ENCODE measurements at regions not wholly inside any gene's neighbourhood (a gene's known extent, or its start where the extent isn't known, plus 50 kb on each side); places are given as distances from the start of the nearest gene placed in this dataset.

DNA sequence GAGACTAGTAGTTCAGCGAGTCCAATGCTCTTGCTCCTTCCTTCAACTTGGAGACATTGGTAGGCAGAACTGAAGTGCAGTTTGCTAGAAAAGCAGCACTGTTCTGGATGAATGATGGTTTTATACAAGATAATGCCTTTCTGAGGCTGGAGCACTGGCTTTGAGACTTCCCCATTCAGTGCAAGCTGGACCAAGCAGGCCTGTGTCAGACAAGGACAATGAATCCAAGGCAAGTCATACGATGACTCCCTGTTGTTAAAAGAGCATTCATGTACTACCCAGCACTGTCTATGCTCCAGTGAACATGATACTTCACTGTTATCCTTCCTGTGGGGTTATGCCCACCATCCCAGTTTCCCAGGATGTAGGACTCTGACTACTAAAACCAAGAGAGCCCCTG, 242.3 kb upstream of the RAG2 start:
- Histone ChIP-seq H3K36me3 (ENCODE audit: control insufficient read depth, insufficient read depth, low read length) (no peaks in the 10 kb centered on the region), H3K4me3 (ENCODE audit: low read depth, low read length) (no peak overlapping the region), H3K27me3 (ENCODE audit: control insufficient read depth, insufficient read depth, low read length) (no peaks in the 10 kb centered on the region), H3K27ac (ENCODE audit: insufficient read depth, low read length, poor library complexity, severe bottlenecking) (no peak overlapping the region), H3K9me3 (ENCODE audit: control insufficient read depth in 2 of 2, low read length in 2 of 2) (no peaks in the 10 kb centered on the region), H3K4me1 (ENCODE audit: control insufficient read depth, insufficient read depth, low read length, poor library complexity, severe bottlenecking) (no peaks in the 10 kb centered on the region)
- Mint-ChIP-seq H3K27me3 (peaks cover 4% of the 10 kb centered on the region), H3K27ac (no peak overlapping the region), H3K36me3 (no peaks in the 10 kb centered on the region), H3K9me3 (peaks cover 0 to 8% (median 4%) of the 10 kb centered on the region in 7 donors), H3K4me3 (no peak overlapping the region), H3K4me1 (no peaks in the 10 kb centered on the region)
- DNase-seq = no peak
- no peak for ATAC-seq (ENCODE audit: low read depth in 2 of 2)

DNA sequence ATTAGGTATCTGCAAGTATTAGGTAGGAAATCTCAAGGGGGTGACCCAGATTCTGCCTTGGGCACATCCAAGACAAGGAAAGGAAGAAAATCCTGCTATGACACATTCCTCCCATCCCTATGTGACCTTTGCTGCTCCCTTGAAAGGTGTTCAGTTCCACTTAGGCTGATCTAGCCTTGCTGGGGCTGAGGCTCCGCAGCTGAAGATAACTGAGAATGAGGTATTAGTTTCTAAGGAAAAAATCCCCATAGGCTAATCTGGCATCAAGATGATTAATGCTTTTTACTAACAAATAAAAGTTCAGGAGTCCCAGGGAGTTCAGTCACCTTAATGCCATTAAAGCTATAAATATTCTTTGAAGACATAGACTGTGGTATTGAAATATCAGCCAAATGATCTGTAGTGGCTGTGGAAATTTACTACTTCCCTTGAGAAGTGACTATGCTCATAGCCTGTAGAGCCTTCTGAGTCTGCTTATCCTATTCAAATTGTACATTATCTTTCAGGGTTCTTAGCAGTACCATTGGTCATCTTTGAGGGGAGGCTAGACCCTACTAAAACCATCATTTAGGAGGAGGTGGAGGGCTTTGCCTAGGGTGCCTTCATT, 239.9 kb upstream of the RAG2 start:
- no peaks in the 10 kb centered on the region for H3K9me3 ChIP-seq (ENCODE audit: control insufficient read depth in 2 of 2, low read length in 2 of 2)
- DNase-seq (no peak), ATAC-seq (ENCODE audit: low read depth in 2 of 2) (no peak)
- peaks cover 0 to 8% (median 4%) of the 10 kb centered on the region in 7 donors for H3K9me3 Mint-ChIP-seq
- no peak overlapping the region for H3K27ac ChIP-seq (ENCODE audit: insufficient read depth, low read length, poor library complexity, severe bottlenecking)
- no peak overlapping the region for H3K4me3 ChIP-seq (ENCODE audit: low read depth, low read length)
- H3K4me1 Mint-ChIP-seq = no peaks in the 10 kb centered on the region
- H3K27me3 ChIP-seq (ENCODE audit: control insufficient read depth, insufficient read depth, low read length) = no peaks in the 10 kb centered on the region
- H3K27me3 Mint-ChIP-seq = no peaks in the 10 kb centered on the region
- H3K4me3 Mint-ChIP-seq = no peak overlapping the region
- no peaks in the 10 kb centered on the region for H3K36me3 ChIP-seq (ENCODE audit: control insufficient read depth, insufficient read depth, low read length)
- no peaks in the 10 kb centered on the region for H3K36me3 Mint-ChIP-seq
- no peaks in the 10 kb centered on the region for H3K4me1 ChIP-seq (ENCODE audit: control insufficient read depth, insufficient read depth, low read length, poor library complexity, severe bottlenecking)
- no peak overlapping the region for H3K27ac Mint-ChIP-seq

DNA sequence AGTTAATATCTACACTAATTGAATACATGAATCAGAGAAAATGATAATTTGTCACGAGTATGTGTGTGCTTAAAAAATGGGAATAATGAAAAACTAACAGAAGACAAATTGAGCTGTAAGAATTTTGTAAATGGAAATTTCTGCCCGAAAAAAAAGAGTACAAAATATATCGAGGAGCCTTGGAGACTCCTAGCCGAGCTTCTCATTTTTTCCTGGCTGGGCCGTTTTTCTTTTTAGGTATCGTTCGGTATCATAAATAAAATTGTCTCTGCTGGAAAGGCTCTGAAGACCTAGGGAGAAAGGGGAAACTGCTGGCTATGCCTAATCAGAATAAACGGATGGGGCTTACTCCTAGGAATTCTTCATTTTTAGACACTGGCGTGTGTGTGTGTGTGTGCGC, 227.2 kb upstream of the RAG2 start:
- no peaks in the 10 kb centered on the region for H3K4me1 Mint-ChIP-seq
- no peak overlapping the region for H3K4me3 Mint-ChIP-seq
- no peaks in the 10 kb centered on the region for H3K27me3 ChIP-seq (ENCODE audit: control insufficient read depth, insufficient read depth, low read length)
- H3K36me3 Mint-ChIP-seq = no peaks in the 10 kb centered on the region
- ATAC-seq (ENCODE audit: low read depth in 2 of 2) (no peak), DNase-seq (no peak)
- no peak overlapping the region for H3K27ac Mint-ChIP-seq
- H3K9me3 Mint-ChIP-seq = peaks cover 0 to 12% (median 6%) of the 10 kb centered on the region in 7 donors
- no peaks in the 10 kb centered on the region for H3K4me1 ChIP-seq (ENCODE audit: control insufficient read depth, insufficient read depth, low read length, poor library complexity, severe bottlenecking)
- no peaks in the 10 kb centered on the region for H3K9me3 ChIP-seq (ENCODE audit: control insufficient read depth in 2 of 2, low read length in 2 of 2)
- H3K27me3 Mint-ChIP-seq = no peaks in the 10 kb centered on the region
- no peak overlapping the region for H3K27ac ChIP-seq (ENCODE audit: insufficient read depth, low read length, poor library complexity, severe bottlenecking)
- H3K36me3 ChIP-seq (ENCODE audit: control insufficient read depth, insufficient read depth, low read length) = no peaks in the 10 kb centered on the region
- H3K4me3 ChIP-seq (ENCODE audit: low read depth, low read length) = no peak overlapping the region

DNA sequence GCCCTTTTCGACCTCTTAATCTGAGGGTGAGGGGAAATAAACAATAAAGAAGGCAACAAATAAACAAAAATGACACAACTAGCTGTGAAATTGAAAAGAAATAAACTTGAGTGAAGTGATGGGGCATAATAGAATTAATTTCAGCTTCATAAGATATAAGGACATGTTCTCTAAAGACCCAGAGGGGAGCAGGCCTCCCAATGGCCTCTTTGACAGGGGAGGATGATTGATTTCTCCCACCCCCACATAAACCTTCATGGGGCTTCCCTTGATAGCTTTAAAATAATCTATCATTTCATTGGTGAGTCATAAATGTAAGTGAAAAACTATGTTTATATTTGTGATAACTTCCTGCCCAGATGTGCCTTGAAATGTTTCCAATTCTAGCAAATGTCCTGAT, 226.3 kb upstream of the RAG2 start:
- Histone ChIP-seq H3K27ac (ENCODE audit: insufficient read depth, low read length, poor library complexity, severe bottlenecking) (no peak overlapping the region), H3K4me1 (ENCODE audit: control insufficient read depth, insufficient read depth, low read length, poor library complexity, severe bottlenecking) (no peaks in the 10 kb centered on the region), H3K36me3 (ENCODE audit: control insufficient read depth, insufficient read depth, low read length) (no peaks in the 10 kb centered on the region), H3K9me3 (ENCODE audit: control insufficient read depth in 2 of 2, low read length in 2 of 2) (no peaks in the 10 kb centered on the region), H3K4me3 (ENCODE audit: low read depth, low read length) (no peak overlapping the region), H3K27me3 (ENCODE audit: control insufficient read depth, insufficient read depth, low read length) (no peaks in the 10 kb centered on the region)
- H3K27ac Mint-ChIP-seq = no peak overlapping the region
- H3K4me3 Mint-ChIP-seq = no peak overlapping the region
- no peaks in the 10 kb centered on the region for H3K4me1 Mint-ChIP-seq
- no peaks in the 10 kb centered on the region for H3K27me3 Mint-ChIP-seq
- no peaks in the 10 kb centered on the region for H3K36me3 Mint-ChIP-seq
- peaks cover 0 to 13% (median 6%) of the 10 kb centered on the region in 7 donors for H3K9me3 Mint-ChIP-seq
- ATAC-seq (ENCODE audit: low read depth in 2 of 2) = no peak
- no peak for DNase-seq

DNA sequence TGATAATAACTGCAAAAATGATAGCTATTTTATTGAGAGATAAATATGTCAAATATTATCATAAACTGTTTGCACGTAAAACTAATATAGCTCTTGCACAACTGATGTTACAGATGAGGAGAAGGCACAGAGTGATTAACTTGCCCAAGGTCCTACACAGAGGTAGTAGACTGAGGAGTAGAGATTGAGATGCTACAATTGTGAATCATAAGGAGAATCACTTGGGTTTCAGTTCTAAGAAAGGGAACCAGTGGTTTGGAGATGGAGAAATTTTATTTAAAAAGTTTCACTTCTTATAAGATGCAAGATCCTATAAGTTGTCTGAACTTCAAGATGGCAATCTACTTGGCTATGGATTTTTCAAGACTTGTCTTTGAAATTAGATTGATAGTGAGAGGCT, 224.8 kb upstream of the RAG2 start:
- DNase-seq (no peak), ATAC-seq (ENCODE audit: low read depth in 2 of 2) (no peak)
- no peaks in the 10 kb centered on the region for H3K36me3 ChIP-seq (ENCODE audit: control insufficient read depth, insufficient read depth, low read length)
- H3K36me3 Mint-ChIP-seq = no peaks in the 10 kb centered on the region
- H3K27me3 Mint-ChIP-seq = no peaks in the 10 kb centered on the region
- no peaks in the 10 kb centered on the region for H3K9me3 ChIP-seq (ENCODE audit: control insufficient read depth in 2 of 2, low read length in 2 of 2)
- H3K27me3 ChIP-seq (ENCODE audit: control insufficient read depth, insufficient read depth, low read length) = no peaks in the 10 kb centered on the region
- H3K4me1 ChIP-seq (ENCODE audit: control insufficient read depth, insufficient read depth, low read length, poor library complexity, severe bottlenecking) = no peaks in the 10 kb centered on the region
- no peak overlapping the region for H3K27ac ChIP-seq (ENCODE audit: insufficient read depth, low read length, poor library complexity, severe bottlenecking)
- no peak overlapping the region for H3K4me3 Mint-ChIP-seq
- H3K9me3 Mint-ChIP-seq = peaks cover 0 to 11% (median 6%) of the 10 kb centered on the region in 7 donors
- H3K27ac Mint-ChIP-seq = no peak overlapping the region
- H3K4me1 Mint-ChIP-seq = no peaks in the 10 kb centered on the region
- H3K4me3 ChIP-seq (ENCODE audit: low read depth, low read length) = no peak overlapping the region

DNA sequence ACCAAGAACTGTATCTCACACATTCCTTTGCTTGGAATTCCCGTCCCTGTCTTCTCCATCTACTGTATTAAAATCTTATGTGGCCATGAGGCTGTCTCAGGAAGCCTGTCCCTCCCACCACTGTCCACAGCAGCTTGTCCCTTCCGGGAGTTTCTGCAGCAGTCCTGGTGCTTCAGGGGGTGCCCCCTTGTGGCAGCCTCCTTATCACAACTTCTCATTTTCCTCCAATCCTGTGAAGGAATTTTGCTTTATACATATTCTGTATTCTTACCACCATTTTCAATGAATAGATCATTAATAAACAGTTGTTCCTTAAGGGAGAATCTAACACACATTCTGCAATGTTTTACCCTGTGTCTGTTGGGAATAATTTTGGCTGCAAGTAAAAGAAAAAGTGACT, 220.4 kb upstream of the RAG2 start:
- H3K9me3 ChIP-seq (ENCODE audit: control insufficient read depth in 2 of 2, low read length in 2 of 2) = no peaks in the 10 kb centered on the region
- Mint-ChIP-seq H3K27me3 (no peaks in the 10 kb centered on the region), H3K4me3 (no peak overlapping the region), H3K4me1 (no peaks in the 10 kb centered on the region), H3K9me3 (peaks cover 0 to 11% (median 3%) of the 10 kb centered on the region in 7 donors), H3K27ac (no peak overlapping the region), H3K36me3 (no peaks in the 10 kb centered on the region)
- no peak overlapping the region for H3K4me3 ChIP-seq (ENCODE audit: low read depth, low read length)
- no peaks in the 10 kb centered on the region for H3K27me3 ChIP-seq (ENCODE audit: control insufficient read depth, insufficient read depth, low read length)
- no peaks in the 10 kb centered on the region for H3K36me3 ChIP-seq (ENCODE audit: control insufficient read depth, insufficient read depth, low read length)
- no peak for ATAC-seq (ENCODE audit: low read depth in 2 of 2)
- no peak for DNase-seq
- no peaks in the 10 kb centered on the region for H3K4me1 ChIP-seq (ENCODE audit: control insufficient read depth, insufficient read depth, low read length, poor library complexity, severe bottlenecking)
- no peak overlapping the region for H3K27ac ChIP-seq (ENCODE audit: insufficient read depth, low read length, poor library complexity, severe bottlenecking)

DNA sequence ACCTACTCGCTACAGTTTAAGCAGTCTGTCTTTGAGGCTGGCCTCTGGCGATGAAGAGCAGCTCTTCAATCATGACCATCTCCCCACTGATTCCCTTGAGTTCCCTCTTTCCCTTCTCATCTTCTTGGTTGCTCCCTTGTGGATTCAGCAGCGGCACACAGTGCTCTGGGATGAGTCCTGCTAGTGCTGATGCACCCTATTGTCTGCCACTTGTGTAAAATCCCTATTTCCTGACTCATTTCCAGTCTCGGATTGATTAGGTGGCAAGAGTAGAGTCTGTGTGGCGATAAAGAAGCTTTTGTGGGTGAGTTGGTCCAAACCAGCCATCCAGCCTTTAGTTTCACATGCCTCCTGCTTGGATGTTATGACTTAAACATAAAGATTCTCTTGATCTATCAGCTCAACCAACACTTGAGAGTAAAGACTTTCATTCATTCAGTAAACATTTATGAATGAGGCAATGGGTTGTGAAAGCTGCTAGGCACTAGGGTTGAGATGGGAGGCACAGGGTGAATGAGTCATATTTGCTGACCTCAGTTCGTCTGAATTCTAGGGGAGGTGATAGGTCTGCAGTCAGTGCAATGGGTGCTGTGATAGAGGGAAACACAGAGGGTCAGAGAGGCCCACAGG, 219.4 kb upstream of the RAG2 start:
- Mint-ChIP-seq H3K4me1 (no peaks in the 10 kb centered on the region), H3K27me3 (no peaks in the 10 kb centered on the region), H3K4me3 (no peak overlapping the region), H3K9me3 (peaks cover 0 to 9% (median 3%) of the 10 kb centered on the region in 7 donors), H3K36me3 (no peaks in the 10 kb centered on the region), H3K27ac (no peak overlapping the region)
- ATAC-seq (ENCODE audit: low read depth in 2 of 2) (no peak), DNase-seq (no peak)
- H3K4me3 ChIP-seq (ENCODE audit: low read depth, low read length) = no peak overlapping the region
- no peaks in the 10 kb centered on the region for H3K4me1 ChIP-seq (ENCODE audit: control insufficient read depth, insufficient read depth, low read length, poor library complexity, severe bottlenecking)
- H3K27me3 ChIP-seq (ENCODE audit: control insufficient read depth, insufficient read depth, low read length) = no peaks in the 10 kb centered on the region
- no peaks in the 10 kb centered on the region for H3K9me3 ChIP-seq (ENCODE audit: control insufficient read depth in 2 of 2, low read length in 2 of 2)
- H3K27ac ChIP-seq (ENCODE audit: insufficient read depth, low read length, poor library complexity, severe bottlenecking) = no peak overlapping the region
- no peaks in the 10 kb centered on the region for H3K36me3 ChIP-seq (ENCODE audit: control insufficient read depth, insufficient read depth, low read length)

DNA sequence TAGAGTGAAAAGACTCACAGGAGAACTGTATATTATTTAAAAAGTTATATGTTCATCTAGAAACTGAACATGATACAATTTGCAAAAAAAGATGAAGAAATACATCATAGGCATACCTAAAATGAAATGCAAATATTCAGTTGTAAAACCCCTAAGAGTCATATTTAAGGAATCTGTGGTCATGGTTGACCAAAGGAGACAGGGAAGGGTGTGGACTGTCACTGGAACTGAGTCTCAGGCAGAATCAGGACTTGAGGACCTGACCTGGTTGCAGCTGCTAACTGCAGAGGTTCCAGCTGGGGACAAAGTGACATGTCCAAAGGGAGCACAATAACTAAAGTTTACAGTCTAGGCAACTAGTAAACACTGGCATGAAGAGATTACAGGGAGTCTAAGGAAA, 211.3 kb upstream of the RAG2 start:
- no peaks in the 10 kb centered on the region for H3K4me1 Mint-ChIP-seq
- ATAC-seq (ENCODE audit: low read depth in 2 of 2) = no peak

More for the DNA sequence above, 211.3 kb upstream of the RAG2 start:
- H3K36me3 ChIP-seq (ENCODE audit: control insufficient read depth, insufficient read depth, low read length) = no peaks in the 10 kb centered on the region
- no peak for DNase-seq
- Mint-ChIP-seq H3K36me3 (no peaks in the 10 kb centered on the region), H3K9me3 (peaks cover 0 to 3% (median 0%) of the 10 kb centered on the region in 7 donors), H3K27me3 (no peaks in the 10 kb centered on the region), H3K4me3 (no peak overlapping the region), H3K27ac (no peak overlapping the region)
- no peak overlapping the region for H3K27ac ChIP-seq (ENCODE audit: insufficient read depth, low read length, poor library complexity, severe bottlenecking)
- H3K4me3 ChIP-seq (ENCODE audit: low read depth, low read length) = no peak overlapping the region
- H3K4me1 ChIP-seq (ENCODE audit: control insufficient read depth, insufficient read depth, low read length, poor library complexity, severe bottlenecking) = no peaks in the 10 kb centered on the region
- no peaks in the 10 kb centered on the region for H3K9me3 ChIP-seq (ENCODE audit: control insufficient read depth in 2 of 2, low read length in 2 of 2)
- no peaks in the 10 kb centered on the region for H3K27me3 ChIP-seq (ENCODE audit: control insufficient read depth, insufficient read depth, low read length)
